22Rv1 (cell line): ENCODE measurements at regions not wholly inside any gene's neighbourhood (a gene's known extent, or its start where the extent isn't known, plus 50 kb on each side); places are given as distances from the start of the nearest gene placed in this dataset.

ENCODE experiments used
- ZFX ChIP-seq: fragments of 450-650 bp; IDR thresholded peaks from 2 replicates; pipeline ENCODE4 v1.6.1; 2017; ENCODE audit warnings: antibody characterized with exemption, borderline replicate concordance
- TF ChIP-seq, protein P1 (sequence below): fragments of 450-650 bp; IDR thresholded peaks from 2 replicates; pipeline ENCODE4 v1.5.1; 2017; ENCODE audit warnings: mild to moderate bottlenecking

DNA sequence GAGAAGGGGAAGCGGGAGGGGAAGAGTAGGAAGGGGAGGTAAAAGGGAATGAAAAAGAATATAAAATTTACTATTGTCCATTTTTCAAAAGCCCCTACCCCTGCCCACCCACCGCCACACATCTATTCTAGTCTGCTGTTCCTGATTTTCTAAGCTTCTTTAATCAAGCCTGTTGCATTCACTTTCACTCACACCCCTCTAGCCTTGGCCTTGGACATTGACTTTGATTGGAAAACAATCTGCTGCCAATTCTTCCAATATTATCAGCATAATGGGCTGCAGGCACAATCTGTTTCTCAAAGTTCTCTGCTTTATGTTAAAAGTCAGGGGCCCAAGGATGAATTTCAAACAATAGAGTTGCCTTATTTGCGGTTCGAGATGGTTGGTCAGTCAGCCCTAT is 281.2 kb downstream of the SETD4 start:
- TF ChIP-seq, protein P1, sequence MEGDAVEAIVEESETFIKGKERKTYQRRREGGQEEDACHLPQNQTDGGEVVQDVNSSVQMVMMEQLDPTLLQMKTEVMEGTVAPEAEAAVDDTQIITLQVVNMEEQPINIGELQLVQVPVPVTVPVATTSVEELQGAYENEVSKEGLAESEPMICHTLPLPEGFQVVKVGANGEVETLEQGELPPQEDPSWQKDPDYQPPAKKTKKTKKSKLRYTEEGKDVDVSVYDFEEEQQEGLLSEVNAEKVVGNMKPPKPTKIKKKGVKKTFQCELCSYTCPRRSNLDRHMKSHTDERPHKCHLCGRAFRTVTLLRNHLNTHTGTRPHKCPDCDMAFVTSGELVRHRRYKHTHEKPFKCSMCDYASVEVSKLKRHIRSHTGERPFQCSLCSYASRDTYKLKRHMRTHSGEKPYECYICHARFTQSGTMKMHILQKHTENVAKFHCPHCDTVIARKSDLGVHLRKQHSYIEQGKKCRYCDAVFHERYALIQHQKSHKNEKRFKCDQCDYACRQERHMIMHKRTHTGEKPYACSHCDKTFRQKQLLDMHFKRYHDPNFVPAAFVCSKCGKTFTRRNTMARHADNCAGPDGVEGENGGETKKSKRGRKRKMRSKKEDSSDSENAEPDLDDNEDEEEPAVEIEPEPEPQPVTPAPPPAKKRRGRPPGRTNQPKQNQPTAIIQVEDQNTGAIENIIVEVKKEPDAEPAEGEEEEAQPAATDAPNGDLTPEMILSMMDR, result no peak
- TF ChIP-seq ZFX, result no peak
